CD14-positive monocyte (primary cell): ENCODE measurements at regions not wholly inside any gene's neighbourhood (a gene's known extent, or its start where the extent isn't known, plus 50 kb on each side); places are given as distances from the start of the nearest gene placed in this dataset.

Source experiments
- DNase-seq, 3 donors: peaks; one replicate each; pipeline ENCODE4 v3.0.0-alpha.2; 2011 to 2022
- H2AFZ ChIP-seq: 2 replicates; pipeline ENCODE4 v1.6.0; 2012; ENCODE audit warnings: mild to moderate bottlenecking, low read depth, low read length, inconsistent platforms; ENCODE audit not compliant: insufficient read depth, poor library complexity, severe bottlenecking
- H3K27ac ChIP-seq, 2 donors: 1 replicate in 1 of 2; 2 replicates in 1 of 2; pipeline ENCODE4 v1.5.1; 2012 to 2013; ENCODE audit warnings: low read length in 2 of 2, control low read depth in 1 of 2, inconsistent platforms in 1 of 2, low read depth in 1 of 2, mild to moderate bottlenecking in 1 of 2
- H3K27me3 ChIP-seq, 2 donors: one replicate each; pipeline versions ENCODE4 v1.6.0 to v1.6.1; 2011 to 2013; ENCODE audit warnings: low read length in 2 of 2; ENCODE audit not compliant: control insufficient read depth in 2 of 2, insufficient read depth in 2 of 2
- H3K36me3 ChIP-seq, 2 donors: replicated peaks in 1 of 2; 1 replicate in 1 of 2; 2 replicates in 1 of 2; pipeline versions ENCODE4 v1.5.1 to v1.6.1; 2012 to 2013; ENCODE audit warnings: low read length in 2 of 2, control low read depth in 1 of 2, inconsistent platforms in 1 of 2, mild to moderate bottlenecking in 1 of 2; ENCODE audit not compliant: insufficient read depth in 2 of 2, control insufficient read depth in 1 of 2
- H3K4me1 ChIP-seq, 2 donors: 1 replicate in 1 of 2; 2 replicates in 1 of 2; pipeline versions ENCODE4 v1.5.1 to v1.6.1; 2012 to 2013; ENCODE audit warnings: low read length in 2 of 2, control low read depth in 1 of 2, inconsistent platforms in 1 of 2, mild to moderate bottlenecking in 1 of 2, moderate library complexity in 1 of 2; ENCODE audit not compliant: insufficient read depth in 2 of 2, control insufficient read depth in 1 of 2
- H3K4me2 ChIP-seq: replicated peaks from 2 replicates; pipeline ENCODE3; 2012; ENCODE audit warnings: low read length, moderate library complexity, mild to moderate bottlenecking; ENCODE audit not compliant: poor library complexity, severe bottlenecking; ENCODE audit errors: extremely low read depth
- H3K4me3 ChIP-seq, 3 experiments: fragments of 200-600 bp in 1 of 3; sonication (generic) in 1 of 3; replicated peaks in 1 of 3; 1 replicate in 2 of 3; 2 replicates in 1 of 3; pipeline ENCODE4 v1.5.1; 2011 to 2013; ENCODE audit warnings: low read length in 3 of 3, mild to moderate bottlenecking in 3 of 3, control low read depth in 2 of 3, low read depth in 2 of 3, inconsistent platforms in 1 of 3, moderate library complexity in 1 of 3
- H3K79me2 ChIP-seq: 2 replicates; pipeline ENCODE4 v1.6.0; 2012; ENCODE audit warnings: mild to moderate bottlenecking, control low read depth, inconsistent platforms, low read length, moderate library complexity; ENCODE audit not compliant: insufficient read depth
- H3K9ac ChIP-seq: 2 replicates; pipeline ENCODE4 v1.6.0; 2017; ENCODE audit warnings: low read length, mild to moderate bottlenecking; ENCODE audit not compliant: insufficient read depth, poor library complexity, severe bottlenecking
- H3K9me3 ChIP-seq, 2 donors: replicated peaks in 1 of 2; 1 replicate in 1 of 2; 2 replicates in 1 of 2; pipeline versions ENCODE4 v1.5.1 to v1.6.1; 2012 to 2013; ENCODE audit warnings: low read length in 2 of 2, control low read depth in 1 of 2; ENCODE audit not compliant: control insufficient read depth in 1 of 2, insufficient read depth in 1 of 2
- H4K20me1 ChIP-seq: 2 replicates; pipeline ENCODE4 v1.6.0; 2012; ENCODE audit warnings: mild to moderate bottlenecking, low read length, control low read depth, moderate library complexity; ENCODE audit not compliant: insufficient read depth
- H3K27ac Mint-ChIP-seq, 7 donors: one replicate each; pipeline ENCODE4 v1.8.0; 2020; ENCODE audit warnings: mild to moderate bottlenecking in 7 of 7, mixed read lengths in 7 of 7, moderate library complexity in 6 of 7, inconsistent platforms in 2 of 7
- H3K27me3 Mint-ChIP-seq, 3 donors: one replicate each; pipeline ENCODE4 v1.8.0; 2021 to 2022; ENCODE audit warnings: low read depth in 3 of 3, mild to moderate bottlenecking in 3 of 3, mixed read lengths in 3 of 3, moderate library complexity in 3 of 3, inconsistent platforms in 1 of 3
- H3K36me3 Mint-ChIP-seq, 2 donors: one replicate each; pipeline ENCODE4 v1.8.0; 2020; ENCODE audit warnings: mixed read lengths in 2 of 2, inconsistent platforms in 1 of 2, mild to moderate bottlenecking in 1 of 2
- H3K4me1 Mint-ChIP-seq: one replicate; pipeline ENCODE4 v1.8.0; 2020; ENCODE audit warnings: mild to moderate bottlenecking, mixed read lengths
- H3K4me3 Mint-ChIP-seq, 2 donors: one replicate each; pipeline ENCODE4 v1.8.0; 2020; ENCODE audit warnings: mild to moderate bottlenecking in 2 of 2, mixed read lengths in 2 of 2, moderate library complexity in 1 of 2
- H3K9me3 Mint-ChIP-seq, 7 donors: one replicate each; pipeline ENCODE4 v1.8.0; 2020 to 2022; ENCODE audit warnings: mixed read lengths in 7 of 7, mild to moderate bottlenecking in 6 of 7, moderate library complexity in 6 of 7, inconsistent platforms in 2 of 7
- CTCF ChIP-seq: fragments of 200-600 bp; IDR thresholded peaks from one replicate; pipeline ENCODE4 v1.8.0; 2022; ENCODE audit warnings: antibody characterized with exemption, mild to moderate bottlenecking
- WGBS: methylation state at CpG from one replicate; pipeline ENCODE4 v1.1.5; 2013; ENCODE audit warnings: missing lambda C conversion rate; ENCODE audit not compliant: insufficient coverage; 5-methylcytosine and 5-hydroxymethylcytosine counted together
- intact Hi-C, 2 donors: fragments of 100-400 bp; cut with micrococcal nuclease; formaldehyde crosslinking; loops; one replicate each; pipeline versions ENCODE4 v1.15.0 to v1.15.1; 2023

- Mint-ChIP-seq H3K4me3 (no peak overlapping the region), H3K9me3 (peaks cover 0 to 3% (median 0%) of the 10 kb centered on the region in 7 donors), H3K4me1 (no peaks in the 10 kb centered on the region), H3K36me3 (no peaks in the 10 kb centered on the region), H3K27me3 (peaks cover 0 to 2% (median 2%) of the 10 kb centered on the region in 3 donors), H3K27ac (no peak overlapping the region)
- WGBS = no CpG with 5 or more reads among the region's 4 CpGs
- Histone ChIP-seq H4K20me1 (no peaks in the 10 kb centered on the region), H3K9ac (no peak overlapping the region), H3K27me3 (no peaks in the 10 kb centered on the region), H2AFZ (no peak overlapping the region), H3K4me3 (no peak overlapping the region), H3K36me3 (no peaks in the 10 kb centered on the region), H3K79me2 (no peaks in the 10 kb centered on the region), H3K4me2 (no peak overlapping the region), H3K4me1 (no peaks in the 10 kb centered on the region), H3K27ac (no peak overlapping the region), H3K9me3 (no peaks in the 10 kb centered on the region)
- DNase-seq = no peak
- intact Hi-C loops = no loop called here
- no peak for TF ChIP-seq CTCF
Measured at GRCh38 chr6:153949616-153950015, 89.4 kb upstream of the OPRM1 start.

- Mint-ChIP-seq H3K4me1 (no peaks in the 10 kb centered on the region), H3K36me3 (no peaks in the 10 kb centered on the region), H3K4me3 (peak overlapping the region in 1 of 2 donors; percentile 2), H3K9me3 (no peaks in the 10 kb centered on the region), H3K27ac (no peak overlapping the region), H3K27me3 (peaks cover 0 to 2% (median 2%) of the 10 kb centered on the region in 3 donors)
- H3K9ac ChIP-seq = no peak overlapping the region
- TF ChIP-seq CTCF = peak; percentile 88
- no peaks in the 10 kb centered on the region for H3K9me3 ChIP-seq
- no peaks in the 10 kb centered on the region for H4K20me1 ChIP-seq
- H3K27me3 ChIP-seq = no peaks in the 10 kb centered on the region
- H3K27ac ChIP-seq = no peak overlapping the region
- peak in 1 of 3 donors; percentile 6 for DNase-seq
- no peaks in the 10 kb centered on the region for H3K4me1 ChIP-seq
- WGBS = 15% methylated on average over 3 of the region's 5 CpGs
- no peaks in the 10 kb centered on the region for H3K36me3 ChIP-seq
- no peaks in the 10 kb centered on the region for H3K79me2 ChIP-seq
- no peak overlapping the region for H3K4me2 ChIP-seq
- no peak overlapping the region for H3K4me3 ChIP-seq
- intact Hi-C loops = no loop called here
- no peak overlapping the region for H2AFZ ChIP-seq
Measured at GRCh38 chr6:153947808-153948447, 91.1 kb upstream of the OPRM1 start.
